SK-N-SH (cell line): ENCODE measurements at regions not wholly inside any gene's neighbourhood (a gene's known extent, or its start where the extent isn't known, plus 50 kb on each side); places are given as distances from the start of the nearest gene placed in this dataset.

Experiments used
- CTCF ChIA-PET: fragments of 300-600, 350-600 bp; formaldehyde crosslinking; extraction: SDS; loops from one replicate; lab custom pipeline; 2021; lab: Yijun Ruan, JAX
- POLR2A ChIA-PET: fragments of 350-600 bp; sonication (Branson Sonifier 250); formaldehyde crosslinking; extraction: SDS; loops from one replicate; lab custom pipeline; 2020; ENCODE audit warnings: antibody characterized with exemption, inconsistent platforms; lab: Yijun Ruan, JAX
- DNase-seq: peaks from one replicate; pipeline ENCODE4 v3.0.0; 2012
- H2AFZ ChIP-seq: fragments of 200-600 bp; sonication (generic); 2 replicates; pipeline ENCODE4 v1.8.1; 2016; ENCODE audit warnings: antibody characterized with exemption, mild to moderate bottlenecking, low read depth
- H3F3A ChIP-seq: fragments of 200-600 bp; sonication (generic); replicated peaks from 2 replicates; pipeline ENCODE3; 2016; ENCODE audit warnings: antibody characterized with exemption, mild to moderate bottlenecking; ENCODE audit not compliant: insufficient read depth
- H3K27ac ChIP-seq, 2 experiments: fragments of 200-500 bp in 1 of 2; fragments of 200-600 bp in 1 of 2; sonication (Bioruptor generic) in 1 of 2; sonication (generic), shearing (Covaris generic) in 1 of 2; 2 replicates each; pipeline versions ENCODE4 v1.5.1 to v1.6.1; 2014 to 2016; ENCODE audit warnings: low read depth in 2 of 2, inconsistent platforms in 1 of 2, low read length in 1 of 2, mild to moderate bottlenecking in 1 of 2, mixed read lengths in 1 of 2
- H3K27me3 ChIP-seq: fragments of 200-600 bp; sonication (generic), shearing (Covaris generic); 2 replicates; pipeline ENCODE4 v1.6.1; 2016; ENCODE audit warnings: mixed run types; ENCODE audit not compliant: insufficient read depth
- H3K36me3 ChIP-seq, 2 experiments: fragments of 200-500 bp in 1 of 2; fragments of 200-600 bp in 1 of 2; sonication (Bioruptor generic) in 1 of 2; sonication (generic) in 1 of 2; replicated peaks in 1 of 2; 2 replicates each; pipeline versions ENCODE3 to v1.5.1; 2014 to 2016; ENCODE audit warnings: low read length in 1 of 2, mild to moderate bottlenecking in 1 of 2; ENCODE audit not compliant: insufficient read depth in 2 of 2, control insufficient read depth in 1 of 2
- H3K4me1 ChIP-seq, 2 experiments: fragments of 200-500 bp in 1 of 2; fragments of 200-600 bp in 1 of 2; sonication (Bioruptor generic) in 1 of 2; sonication (generic), shearing (Covaris generic) in 1 of 2; 2 replicates each; pipeline versions ENCODE4 v1.5.1 to v1.6.1; 2014 to 2016; ENCODE audit warnings: low read depth in 1 of 2, low read length in 1 of 2, mixed run types in 1 of 2; ENCODE audit not compliant: insufficient read depth in 2 of 2, control insufficient read depth in 1 of 2
- H3K4me2 ChIP-seq: fragments of 200-600 bp; sonication (generic), shearing (Covaris generic); 2 replicates; pipeline ENCODE4 v1.6.1; 2017; ENCODE audit warnings: mixed run types
- H3K4me3 ChIP-seq, 2 experiments: fragments of 200-500 bp in 1 of 2; fragments of 200-600 bp in 1 of 2; sonication (Bioruptor generic) in 1 of 2; sonication (generic), shearing (Covaris generic) in 1 of 2; 2 replicates each; pipeline versions ENCODE4 v1.5.1 to v1.8.1; 2014 to 2016; ENCODE audit warnings: low read depth in 2 of 2, inconsistent platforms in 1 of 2, low read length in 1 of 2, mild to moderate bottlenecking in 1 of 2, mixed read lengths in 1 of 2, moderate library complexity in 1 of 2
- H3K79me2 ChIP-seq: fragments of 200-600 bp; sonication (generic); 2 replicates; pipeline ENCODE4 v1.8.1; 2017; ENCODE audit warnings: mild to moderate bottlenecking; ENCODE audit not compliant: insufficient read depth
- H3K9ac ChIP-seq: fragments of 200-600 bp; sonication (generic); 2 replicates; pipeline ENCODE4 v1.6.1; 2017; ENCODE audit warnings: mixed run types
- H3K9me2 ChIP-seq: fragments of 200-600 bp; sonication (generic); 2 replicates; pipeline ENCODE4 v1.6.1; 2017; ENCODE audit warnings: mixed run types
- H3K9me3 ChIP-seq: fragments of 200-600 bp; sonication (generic); 2 replicates; pipeline ENCODE4 v1.6.1; 2017; ENCODE audit warnings: mixed run types, mild to moderate bottlenecking, moderate library complexity
- H4K20me1 ChIP-seq: fragments of 200-600 bp; sonication (generic); 2 replicates; pipeline ENCODE4 v1.6.1; 2017; ENCODE audit warnings: mild to moderate bottlenecking, mixed run types; ENCODE audit not compliant: insufficient read depth
- CHD2 ChIP-seq: fragments of 150-350 bp; IDR thresholded peaks from 2 replicates; pipeline ENCODE4 v1.6.1; 2018; ENCODE audit warnings: low read length; ENCODE audit not compliant: partially characterized antibody
- ELF1 ChIP-seq: IDR thresholded peaks from 2 replicates; pipeline ENCODE4 v1.4.0; 2012
- EP300 ChIP-seq, 2 experiments: IDR thresholded peaks; 2 replicates each; pipeline versions ENCODE4 v1.4.0 to v1.6.1; 2012; ENCODE audit warnings: borderline replicate concordance in 1 of 2, low read depth in 1 of 2, low read length in 1 of 2
- EZH2phosphoT487 ChIP-seq: fragments of 200-600 bp; sonication (generic); IDR thresholded peaks from 2 replicates; pipeline ENCODE4 v1.6.1; 2017; ENCODE audit warnings: low read depth, mixed run types, mild to moderate bottlenecking, antibody characterized with exemption, moderate library complexity, borderline replicate concordance
- FOSL2 ChIP-seq: IDR thresholded peaks from 2 replicates; pipeline ENCODE4 v1.4.0; 2012; ENCODE audit warnings: low read depth, mild to moderate bottlenecking, moderate library complexity, borderline replicate concordance
- IRF3 ChIP-seq: fragments of 150-350 bp; IDR thresholded peaks from 2 replicates; pipeline ENCODE4 v1.6.1; 2016; ENCODE audit warnings: mild to moderate bottlenecking, low read depth, low read length
- MEF2A ChIP-seq: IDR thresholded peaks from 2 replicates; pipeline ENCODE4 v1.4.0; 2012; ENCODE audit warnings: low read depth, borderline replicate concordance
- RAD21 ChIP-seq: IDR thresholded peaks from 2 replicates; pipeline ENCODE4 v1.6.1; 2012; ENCODE audit warnings: mild to moderate bottlenecking, low read length
- RCOR1 ChIP-seq: fragments of 150-350 bp; IDR thresholded peaks from 2 replicates; pipeline ENCODE4 v1.6.1; 2017; ENCODE audit warnings: antibody characterized with exemption, low read length
- RFX5 ChIP-seq: IDR thresholded peaks from 2 replicates; pipeline ENCODE4 v1.6.1; 2012; ENCODE audit warnings: mild to moderate bottlenecking, improper control_type of control experiment, low read length
- SIN3A ChIP-seq: IDR thresholded peaks from 2 replicates; pipeline ENCODE4 v1.6.1; 2012; ENCODE audit warnings: low read depth, mild to moderate bottlenecking, low read length, moderate library complexity, borderline replicate concordance
- SMC3 ChIP-seq: IDR thresholded peaks from 2 replicates; pipeline ENCODE4 v1.6.1; 2012; ENCODE audit warnings: low read depth, low read length, improper control_type of control experiment
- TAF1 ChIP-seq: IDR thresholded peaks from 2 replicates; pipeline ENCODE4 v1.6.1; 2012; ENCODE audit warnings: low read depth, mild to moderate bottlenecking, low read length, moderate library complexity, borderline replicate concordance
- TCF12 ChIP-seq: IDR thresholded peaks from 2 replicates; pipeline ENCODE4 v1.4.0; 2012
- USF1 ChIP-seq: IDR thresholded peaks from 2 replicates; pipeline ENCODE4 v1.4.0; 2012; ENCODE audit warnings: low read depth, borderline replicate concordance
- WGBS: methylation state at CpG from one replicate; pipeline ENCODE4 v1.1.6; 2017; ENCODE audit warnings: low lambda C conversion rate; 5-methylcytosine and 5-hydroxymethylcytosine counted together
- TF ChIP-seq, protein P1 (sequence below): IDR thresholded peaks from 2 replicates; pipeline ENCODE4 v1.4.0; 2012; ENCODE audit warnings: low read depth
- TF ChIP-seq, protein P2 (sequence below): IDR thresholded peaks from 2 replicates; pipeline ENCODE4; 2012
- TF ChIP-seq, protein P3 (sequence below): IDR thresholded peaks from 2 replicates; pipeline ENCODE4 v1.4.0; 2012; ENCODE audit warnings: low read depth, borderline replicate concordance
- TF ChIP-seq, protein P4 (sequence below): fragments of 150-350 bp; IDR thresholded peaks from 2 replicates; pipeline ENCODE4 v1.6.1; 2017; ENCODE audit warnings: antibody characterized with exemption, low read length, low read depth, borderline replicate concordance
- TF ChIP-seq, protein P5 (sequence below): fragments of 200-600 bp; sonication (generic); IDR thresholded peaks from 2 replicates; pipeline ENCODE4 v1.6.1; 2017; ENCODE audit warnings: antibody characterized with exemption, mild to moderate bottlenecking, moderate library complexity

DNA sequence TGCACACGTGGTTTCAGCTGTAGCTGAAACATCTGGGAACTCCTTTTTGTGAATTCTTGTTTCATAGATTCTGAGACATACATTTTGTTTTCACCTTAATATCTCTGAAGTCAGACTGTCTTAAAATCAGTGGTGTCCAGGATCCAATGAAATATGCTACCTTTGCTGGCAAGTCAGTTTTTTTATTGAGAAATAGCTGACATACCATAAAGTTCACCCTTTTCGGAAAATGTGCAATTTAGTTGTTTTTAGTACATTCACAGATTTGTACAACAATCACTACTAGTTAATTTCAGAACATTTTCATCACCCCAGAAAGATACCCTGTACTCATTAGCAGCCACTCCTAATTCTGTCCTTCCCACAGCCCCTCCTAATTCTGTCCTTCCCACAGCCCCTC, 243.7 kb downstream of the GLI2 start:
- WGBS, result 44% methylated on average over 2 of the region's 2 CpGs
- peaks cover 5 to 29% of the 10 kb centered on the region in 2 experiments for H3K36me3 ChIP-seq
- peaks cover 0 to 37% of the 10 kb centered on the region in 2 experiments; a peak in 1 of 4 replicates for H3K4me1 ChIP-seq
- no peaks in the 10 kb centered on the region for H3F3A ChIP-seq
- no peak for DNase-seq
- H3K9me2 ChIP-seq, result no peaks in the 10 kb centered on the region
- CTCF ChIA-PET, result no interaction called here
- no peak overlapping the region for H3K4me3 ChIP-seq
- H3K4me2 ChIP-seq, result no peak overlapping the region
- no peaks in the 10 kb centered on the region for H3K27me3 ChIP-seq
- no peaks in the 10 kb centered on the region for H3K79me2 ChIP-seq
- H4K20me1 ChIP-seq, result no peaks in the 10 kb centered on the region
- no peak overlapping the region for H2AFZ ChIP-seq
- POLR2A ChIA-PET, result no interaction called here
- H3K27ac ChIP-seq, result no peak overlapping the region
- no peak overlapping the region for H3K9ac ChIP-seq
- H3K9me3 ChIP-seq, result no peaks in the 10 kb centered on the region
- no peak for TF ChIP-seq RFX5
- no peak for TF ChIP-seq USF1
- no peak for TF ChIP-seq RCOR1
- TF ChIP-seq, protein P1, sequence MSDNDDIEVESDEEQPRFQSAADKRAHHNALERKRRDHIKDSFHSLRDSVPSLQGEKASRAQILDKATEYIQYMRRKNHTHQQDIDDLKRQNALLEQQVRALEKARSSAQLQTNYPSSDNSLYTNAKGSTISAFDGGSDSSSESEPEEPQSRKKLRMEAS, result no peak
- no peak for TF ChIP-seq FOSL2
- TF ChIP-seq IRF3, result no peak
- TF ChIP-seq CHD2, result no peak
- no peak for TF ChIP-seq SIN3A
- TF ChIP-seq, protein P2, sequence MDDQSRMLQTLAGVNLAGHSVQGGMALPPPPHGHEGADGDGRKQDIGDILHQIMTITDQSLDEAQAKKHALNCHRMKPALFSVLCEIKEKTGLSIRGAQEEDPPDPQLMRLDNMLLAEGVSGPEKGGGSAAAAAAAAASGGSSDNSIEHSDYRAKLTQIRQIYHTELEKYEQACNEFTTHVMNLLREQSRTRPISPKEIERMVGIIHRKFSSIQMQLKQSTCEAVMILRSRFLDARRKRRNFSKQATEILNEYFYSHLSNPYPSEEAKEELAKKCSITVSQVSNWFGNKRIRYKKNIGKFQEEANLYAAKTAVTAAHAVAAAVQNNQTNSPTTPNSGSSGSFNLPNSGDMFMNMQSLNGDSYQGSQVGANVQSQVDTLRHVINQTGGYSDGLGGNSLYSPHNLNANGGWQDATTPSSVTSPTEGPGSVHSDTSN, result no peak
- TF ChIP-seq, protein P3, sequence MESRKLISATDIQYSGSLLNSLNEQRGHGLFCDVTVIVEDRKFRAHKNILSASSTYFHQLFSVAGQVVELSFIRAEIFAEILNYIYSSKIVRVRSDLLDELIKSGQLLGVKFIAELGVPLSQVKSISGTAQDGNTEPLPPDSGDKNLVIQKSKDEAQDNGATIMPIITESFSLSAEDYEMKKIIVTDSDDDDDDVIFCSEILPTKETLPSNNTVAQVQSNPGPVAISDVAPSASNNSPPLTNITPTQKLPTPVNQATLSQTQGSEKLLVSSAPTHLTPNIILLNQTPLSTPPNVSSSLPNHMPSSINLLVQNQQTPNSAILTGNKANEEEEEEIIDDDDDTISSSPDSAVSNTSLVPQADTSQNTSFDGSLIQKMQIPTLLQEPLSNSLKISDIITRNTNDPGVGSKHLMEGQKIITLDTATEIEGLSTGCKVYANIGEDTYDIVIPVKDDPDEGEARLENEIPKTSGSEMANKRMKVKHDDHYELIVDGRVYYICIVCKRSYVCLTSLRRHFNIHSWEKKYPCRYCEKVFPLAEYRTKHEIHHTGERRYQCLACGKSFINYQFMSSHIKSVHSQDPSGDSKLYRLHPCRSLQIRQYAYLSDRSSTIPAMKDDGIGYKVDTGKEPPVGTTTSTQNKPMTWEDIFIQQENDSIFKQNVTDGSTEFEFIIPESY, result no peak
- no peak for TF ChIP-seq EZH2phosphoT487
- TF ChIP-seq MEF2A, result no peak
- TF ChIP-seq ELF1, result no peak
- TF ChIP-seq, protein P4, sequence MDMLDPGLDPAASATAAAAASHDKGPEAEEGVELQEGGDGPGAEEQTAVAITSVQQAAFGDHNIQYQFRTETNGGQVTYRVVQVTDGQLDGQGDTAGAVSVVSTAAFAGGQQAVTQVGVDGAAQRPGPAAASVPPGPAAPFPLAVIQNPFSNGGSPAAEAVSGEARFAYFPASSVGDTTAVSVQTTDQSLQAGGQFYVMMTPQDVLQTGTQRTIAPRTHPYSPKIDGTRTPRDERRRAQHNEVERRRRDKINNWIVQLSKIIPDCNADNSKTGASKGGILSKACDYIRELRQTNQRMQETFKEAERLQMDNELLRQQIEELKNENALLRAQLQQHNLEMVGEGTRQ, result no peak
- no peak for TF ChIP-seq RAD21
- TF ChIP-seq, protein P5, sequence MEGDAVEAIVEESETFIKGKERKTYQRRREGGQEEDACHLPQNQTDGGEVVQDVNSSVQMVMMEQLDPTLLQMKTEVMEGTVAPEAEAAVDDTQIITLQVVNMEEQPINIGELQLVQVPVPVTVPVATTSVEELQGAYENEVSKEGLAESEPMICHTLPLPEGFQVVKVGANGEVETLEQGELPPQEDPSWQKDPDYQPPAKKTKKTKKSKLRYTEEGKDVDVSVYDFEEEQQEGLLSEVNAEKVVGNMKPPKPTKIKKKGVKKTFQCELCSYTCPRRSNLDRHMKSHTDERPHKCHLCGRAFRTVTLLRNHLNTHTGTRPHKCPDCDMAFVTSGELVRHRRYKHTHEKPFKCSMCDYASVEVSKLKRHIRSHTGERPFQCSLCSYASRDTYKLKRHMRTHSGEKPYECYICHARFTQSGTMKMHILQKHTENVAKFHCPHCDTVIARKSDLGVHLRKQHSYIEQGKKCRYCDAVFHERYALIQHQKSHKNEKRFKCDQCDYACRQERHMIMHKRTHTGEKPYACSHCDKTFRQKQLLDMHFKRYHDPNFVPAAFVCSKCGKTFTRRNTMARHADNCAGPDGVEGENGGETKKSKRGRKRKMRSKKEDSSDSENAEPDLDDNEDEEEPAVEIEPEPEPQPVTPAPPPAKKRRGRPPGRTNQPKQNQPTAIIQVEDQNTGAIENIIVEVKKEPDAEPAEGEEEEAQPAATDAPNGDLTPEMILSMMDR, result no peak
- no peak for TF ChIP-seq SMC3
- TF ChIP-seq EP300 (IDR thresholded peaks at IDR 0.05; ENCODE audit: borderline replicate concordance in 1 of 2, low read depth in 1 of 2, low read length in 1 of 2), result no peak
- no peak for TF ChIP-seq TCF12
- TF ChIP-seq TAF1, result no peak
